ENCODE measurements at regions not wholly inside any gene's neighbourhood (a gene's known extent, or its start where the extent isn't known, plus 50 kb on each side); places are given as distances from the start of the nearest gene placed in this dataset.

DNA sequence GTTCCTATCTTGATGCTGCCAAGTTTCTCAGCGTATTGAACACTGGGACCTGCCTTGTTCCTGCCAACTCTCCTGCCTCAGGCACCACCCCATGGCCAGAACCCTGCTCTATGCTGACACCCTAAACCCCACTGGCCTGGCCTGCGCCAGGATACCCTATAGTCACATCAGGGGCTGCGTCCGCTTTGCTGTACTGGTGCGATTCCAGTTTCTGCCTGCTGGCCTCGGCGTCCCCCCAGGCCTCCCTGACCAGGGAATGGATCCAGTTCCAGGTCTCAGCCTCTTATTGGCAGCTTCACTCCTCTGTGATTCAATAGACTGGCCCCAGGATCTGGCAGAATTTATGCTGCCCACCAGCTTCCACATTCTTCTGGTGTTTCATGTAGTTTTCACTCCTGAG lies 55.0 kb downstream of the GPR6 start:
- no peak for DNase-seq (ENCODE audit: low read depth)

GRCh38 chr6:110033749-110034666 lies 55.9 kb downstream of the GPR6 start:
- no peak for DNase-seq (ENCODE audit: low read depth)

DNA sequence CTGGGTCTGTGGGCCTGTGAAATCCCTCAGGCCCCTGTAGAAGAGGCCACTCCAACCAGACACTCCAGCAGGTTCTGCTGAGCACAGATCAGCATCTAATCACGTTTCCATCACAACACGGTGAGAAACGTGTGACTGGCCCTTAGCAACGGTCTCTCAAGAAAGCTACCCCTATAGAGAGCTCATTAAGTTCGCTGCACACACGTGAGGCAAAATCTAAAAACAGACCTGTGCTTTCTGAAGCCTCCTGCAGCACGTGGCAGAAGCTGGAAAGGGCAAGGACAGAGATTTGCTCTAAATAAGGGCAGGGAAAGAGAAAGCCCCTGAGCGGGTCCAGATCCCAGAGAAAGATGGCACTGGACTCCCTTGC lies 56.5 kb downstream of the GPR6 start:
- no peak for DNase-seq (ENCODE audit: low read depth)

DNA sequence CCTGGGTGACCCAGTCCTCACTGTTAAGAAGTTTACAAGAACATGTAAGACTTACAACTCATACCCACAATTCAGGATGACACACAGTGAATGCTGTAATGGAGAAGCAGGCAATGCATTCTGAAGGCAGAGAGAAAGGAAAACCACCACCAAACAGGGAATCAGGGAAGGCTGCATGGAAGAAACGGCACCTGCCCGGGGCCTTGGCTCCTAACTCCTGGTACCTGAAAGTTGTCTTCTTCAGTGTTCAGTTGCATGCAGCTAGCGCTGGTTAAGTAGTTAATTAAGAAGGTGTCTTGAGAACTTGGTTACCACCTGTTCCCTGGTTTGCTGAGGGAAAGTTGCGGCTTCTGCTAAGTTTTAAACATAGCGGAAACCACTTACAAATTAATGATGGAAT lies 57.2 kb downstream of the GPR6 start:
- peak; percentile 4 for DNase-seq (ENCODE audit: low read depth)

- no peak for DNase-seq (ENCODE audit: low read depth)
These were observed 58.5 kb downstream of the GPR6 start for GRCh38 chr6:110036408-110037302.

GRCh38 chr6:110037726-110038295 lies 59.7 kb downstream of the GPR6 start:
- no peak for DNase-seq (ENCODE audit: low read depth)

DNA sequence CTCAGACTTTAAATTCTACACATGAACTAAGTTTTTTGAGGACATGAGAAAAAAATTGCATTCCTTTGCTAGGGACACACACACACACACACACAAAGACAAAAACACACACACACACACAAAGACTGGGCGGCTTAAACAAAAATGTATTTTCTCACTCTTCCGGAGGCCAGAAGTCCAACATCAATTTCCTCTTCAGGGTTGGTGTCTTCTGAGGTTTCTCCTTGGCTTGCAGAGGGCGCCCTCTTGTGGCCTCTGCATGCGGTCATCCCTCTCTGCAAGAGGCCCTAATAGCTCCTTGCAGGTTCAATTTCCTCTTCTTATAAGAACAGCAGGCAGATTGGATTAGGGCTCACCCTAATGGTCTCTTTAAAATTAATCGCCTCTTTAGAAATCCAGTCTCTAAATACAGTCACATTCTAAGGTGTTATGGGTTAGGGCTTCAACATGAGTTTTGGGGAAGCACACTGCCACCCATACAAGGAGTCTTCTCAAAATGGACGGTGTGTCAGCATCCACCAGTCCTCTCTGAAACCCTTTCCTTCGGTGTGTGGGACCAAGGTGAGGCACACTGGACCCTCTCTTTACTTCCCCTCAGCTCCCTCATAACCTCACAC lies 61.4 kb downstream of the GPR6 start:
- DNase-seq (ENCODE audit: low read depth), result peak; percentile 76

DNA sequence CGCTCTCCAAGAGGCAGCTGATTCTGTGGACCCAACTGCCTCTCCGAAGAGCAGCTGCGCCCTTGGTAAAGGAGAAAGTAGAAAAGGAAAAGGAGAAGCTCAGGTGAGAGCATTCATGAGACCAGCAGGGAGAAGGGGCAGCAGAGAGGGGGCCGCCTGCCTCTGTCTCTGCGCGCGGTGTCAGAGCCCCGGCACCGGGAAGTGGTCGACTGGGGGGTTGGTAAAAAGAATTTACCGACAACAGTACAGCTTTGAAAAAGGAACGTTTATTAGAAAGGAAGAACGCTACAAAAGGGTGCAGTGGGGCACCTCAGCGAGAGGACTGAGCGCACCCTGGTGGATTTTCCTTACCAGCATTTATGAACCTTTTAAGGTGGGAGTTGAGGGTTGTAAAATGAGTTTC lies 61.9 kb downstream of the GPR6 start:
- DNase-seq (ENCODE audit: low read depth), result peak; percentile 14

GRCh38 chr6:110040716-110041115 lies 62.6 kb downstream of the GPR6 start:
- no peak for DNase-seq (ENCODE audit: low read depth)

GRCh38 chr6:110041126-110041525 lies 63.0 kb downstream of the GPR6 start:
- peak; percentile 5 for DNase-seq (ENCODE audit: low read depth)

- DNase-seq (ENCODE audit: low read depth), result no peak
These were observed 63.7 kb downstream of the GPR6 start for GRCh38 chr6:110041830-110042229.

DNA sequence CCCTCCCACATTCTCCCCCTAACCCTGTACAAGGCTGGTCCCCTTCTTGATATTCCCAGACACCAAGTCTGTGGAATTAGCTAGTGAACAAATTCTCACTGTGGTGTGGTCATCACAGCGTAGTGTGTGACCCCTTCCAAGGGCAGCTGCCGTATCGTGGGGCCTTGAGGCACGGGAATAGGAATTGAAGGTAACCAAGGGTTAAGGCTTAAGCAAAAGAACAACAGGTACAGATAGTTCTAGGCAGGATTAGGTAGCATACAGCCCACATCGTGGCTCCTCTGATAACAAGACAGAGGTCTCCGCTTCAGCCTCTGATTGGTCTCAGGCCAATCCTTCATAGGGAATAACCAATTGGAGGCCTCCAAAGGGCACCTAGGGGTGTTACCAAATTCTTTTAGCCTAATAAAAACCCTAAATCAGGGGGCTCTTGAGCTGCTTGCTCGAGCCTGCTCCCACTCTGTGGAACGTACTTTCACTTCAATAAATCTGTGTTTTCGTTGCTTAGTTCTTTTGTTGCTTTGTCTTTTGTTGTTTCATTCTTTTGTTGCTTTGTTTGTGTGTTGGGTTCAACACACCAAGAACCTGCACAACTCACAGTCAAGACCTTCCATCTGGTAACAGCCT lies 64.7 kb downstream of the GPR6 start:
- no peak for DNase-seq (ENCODE audit: low read depth)

DNA sequence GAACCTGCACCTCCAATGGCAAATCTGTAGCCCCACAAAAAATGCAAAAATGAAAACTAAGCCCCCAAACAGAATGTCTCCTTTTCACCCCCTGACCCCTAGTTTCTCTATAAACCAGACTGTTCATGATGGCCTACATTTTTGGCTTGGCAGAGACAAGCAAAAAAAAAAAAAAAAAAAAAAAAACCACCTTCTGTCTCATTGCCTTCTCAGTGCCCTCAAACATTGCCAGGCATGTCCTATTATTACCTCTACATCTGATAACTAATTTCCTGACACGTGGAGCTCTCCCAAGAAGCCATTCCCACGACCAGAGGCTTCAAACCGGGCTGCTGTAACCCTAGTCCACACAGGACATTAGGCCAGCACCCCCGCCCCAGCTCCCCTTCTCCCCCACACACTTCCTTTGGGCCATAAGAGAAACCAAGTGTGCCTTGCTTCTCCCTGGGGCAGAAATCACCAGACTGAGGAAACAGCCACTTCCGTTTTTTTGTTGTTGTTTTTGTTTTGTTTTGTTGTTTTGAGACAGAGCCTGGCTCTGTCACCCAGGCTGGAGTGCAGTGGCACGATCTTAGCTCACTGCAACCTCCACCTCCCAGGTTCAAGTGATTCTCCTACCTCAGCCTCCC lies 65.4 kb downstream of the GPR6 start:
- no peak for DNase-seq (ENCODE audit: low read depth)

DNA sequence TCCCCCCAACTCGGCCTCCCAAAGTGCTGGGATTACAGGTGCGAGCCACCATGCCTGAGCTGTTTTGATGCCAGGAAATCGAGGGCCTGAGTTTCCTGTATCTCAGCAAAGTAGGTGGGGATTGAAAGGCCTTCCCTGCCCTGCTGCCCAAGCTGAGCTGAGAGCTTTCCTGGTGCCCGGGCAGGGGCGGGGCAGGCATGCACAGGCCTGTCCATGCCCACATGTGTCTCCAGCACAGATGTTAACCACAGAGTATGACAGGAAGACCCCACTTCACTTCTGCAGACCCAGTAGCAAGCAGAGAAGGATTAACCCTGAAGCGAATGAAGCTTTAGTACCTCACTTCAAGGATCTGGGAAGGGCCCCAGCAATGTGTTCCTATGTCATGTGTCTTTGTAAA lies 66.0 kb downstream of the GPR6 start:
- DNase-seq (ENCODE audit: low read depth), result no peak

DNA sequence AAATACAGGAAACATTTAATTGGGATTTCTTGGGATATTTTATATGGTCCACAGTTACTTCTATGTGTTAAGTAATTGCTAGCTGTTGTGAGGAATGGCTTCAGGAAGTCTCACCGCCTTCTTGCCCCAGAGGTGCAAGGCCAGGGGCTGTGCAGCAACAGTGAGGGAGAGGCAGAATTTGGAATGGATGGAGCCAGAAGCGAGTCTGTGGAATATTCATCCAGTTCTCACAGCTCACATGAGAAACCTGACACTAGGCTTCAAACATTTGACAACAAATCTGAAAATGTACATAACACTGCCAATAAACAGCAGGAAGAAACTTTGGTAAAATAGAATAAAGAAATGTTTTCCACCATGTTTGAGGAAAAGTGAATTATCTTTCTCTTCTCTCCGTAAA lies 66.5 kb downstream of the GPR6 start:
- no peak for DNase-seq (ENCODE audit: low read depth)

DNA sequence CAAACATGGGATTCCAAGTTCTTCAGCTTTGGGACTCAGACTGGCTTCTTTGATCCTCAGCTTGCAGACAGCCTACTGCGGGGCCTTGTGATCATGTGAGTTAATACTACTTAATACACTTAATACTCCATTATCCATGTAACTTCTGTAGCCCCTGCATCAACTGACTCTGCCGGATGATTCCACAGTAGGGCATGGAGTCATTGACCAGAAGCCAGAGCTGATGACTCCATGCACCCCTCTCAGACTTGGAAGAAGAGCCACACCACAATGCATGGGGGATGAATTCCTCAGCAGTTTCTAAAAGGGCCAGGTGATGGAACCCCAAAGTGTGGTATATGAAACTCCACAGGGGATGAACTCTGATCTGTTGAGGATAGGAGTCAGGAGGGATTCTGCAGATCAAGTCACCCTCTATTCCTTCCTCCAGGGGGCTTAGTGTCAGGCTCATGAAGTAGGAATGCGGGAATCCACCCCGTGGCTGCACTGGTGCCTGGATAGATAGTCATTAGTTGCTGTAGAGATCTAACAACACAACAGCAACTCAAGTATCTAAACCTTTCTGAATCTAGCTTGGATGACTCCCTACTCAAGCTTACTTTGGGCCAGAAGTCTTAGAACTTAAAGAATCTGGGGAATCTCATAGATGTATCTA lies 70.2 kb downstream of the GPR6 start:
- peak; percentile 19 for DNase-seq (ENCODE audit: low read depth)

- no peak for DNase-seq (ENCODE audit: low read depth)
These were observed 71.8 kb downstream of the GPR6 start for GRCh38 chr6:110049696-110050439.

Measured in amniotic epithelial cell (primary cell).